ENCODE measurements at regions not wholly inside any gene's neighbourhood (a gene's known extent, or its start where the extent isn't known, plus 50 kb on each side); places are given as distances from the start of the nearest gene placed in this dataset.

DNA sequence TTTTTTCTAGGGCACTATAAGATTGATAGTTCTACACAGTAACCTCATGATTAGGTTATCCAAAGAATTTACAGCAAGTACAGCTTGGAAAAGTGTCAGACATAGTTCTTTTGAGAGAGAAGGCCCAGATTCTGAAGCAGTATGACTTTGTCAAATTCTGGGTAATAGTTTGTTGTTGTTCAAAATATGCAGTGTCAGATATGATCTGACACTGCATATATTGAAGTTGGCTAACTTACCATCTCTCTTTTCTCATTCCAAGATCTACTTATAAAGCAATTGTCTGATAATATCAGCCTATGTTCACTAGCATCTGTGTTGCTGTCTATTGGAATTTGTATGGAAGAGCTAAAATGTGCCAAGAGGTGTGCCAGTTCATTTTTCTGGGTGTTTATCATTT, 160.1 kb downstream of the CTH start:
- no peak overlapping the region for H3K27ac ChIP-seq
- TF ChIP-seq EZH2 (IDR thresholded peaks at IDR 0.05; ENCODE audit: borderline replicate concordance) (no peak), EZH2phosphoT487 (IDR thresholded peaks at IDR 0.05; ENCODE audit: low read depth, severe bottlenecking, unreplicated experiment) (no peak)
- TF ChIP-seq, protein P1, sequence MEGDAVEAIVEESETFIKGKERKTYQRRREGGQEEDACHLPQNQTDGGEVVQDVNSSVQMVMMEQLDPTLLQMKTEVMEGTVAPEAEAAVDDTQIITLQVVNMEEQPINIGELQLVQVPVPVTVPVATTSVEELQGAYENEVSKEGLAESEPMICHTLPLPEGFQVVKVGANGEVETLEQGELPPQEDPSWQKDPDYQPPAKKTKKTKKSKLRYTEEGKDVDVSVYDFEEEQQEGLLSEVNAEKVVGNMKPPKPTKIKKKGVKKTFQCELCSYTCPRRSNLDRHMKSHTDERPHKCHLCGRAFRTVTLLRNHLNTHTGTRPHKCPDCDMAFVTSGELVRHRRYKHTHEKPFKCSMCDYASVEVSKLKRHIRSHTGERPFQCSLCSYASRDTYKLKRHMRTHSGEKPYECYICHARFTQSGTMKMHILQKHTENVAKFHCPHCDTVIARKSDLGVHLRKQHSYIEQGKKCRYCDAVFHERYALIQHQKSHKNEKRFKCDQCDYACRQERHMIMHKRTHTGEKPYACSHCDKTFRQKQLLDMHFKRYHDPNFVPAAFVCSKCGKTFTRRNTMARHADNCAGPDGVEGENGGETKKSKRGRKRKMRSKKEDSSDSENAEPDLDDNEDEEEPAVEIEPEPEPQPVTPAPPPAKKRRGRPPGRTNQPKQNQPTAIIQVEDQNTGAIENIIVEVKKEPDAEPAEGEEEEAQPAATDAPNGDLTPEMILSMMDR (IDR thresholded peaks at IDR 0.05; ENCODE audit: poor library complexity): no peak
- H3K9me2 ChIP-seq (replicated peaks; ENCODE audit: insufficient read depth): no peaks in the 10 kb centered on the region
- H3K36me3 ChIP-seq (replicated peaks; ENCODE audit: insufficient read depth, low read depth): no peaks in the 10 kb centered on the region
- H3K4me1 ChIP-seq (ENCODE audit: insufficient read depth): no peaks in the 10 kb centered on the region
- no peak for DNase-seq (ENCODE audit: low spot score)
- no peak overlapping the region for H2AFZ ChIP-seq
- H3K9me3 ChIP-seq (ENCODE audit: low read depth): no peaks in the 10 kb centered on the region
- no peaks in the 10 kb centered on the region for H3K27me3 ChIP-seq
- no peak overlapping the region for H3K4me3 ChIP-seq
- no peaks in the 10 kb centered on the region for H3K79me2 ChIP-seq
- H4K20me1 ChIP-seq (ENCODE audit: insufficient read depth, poor library complexity, severe bottlenecking): no peaks in the 10 kb centered on the region
- no peak overlapping the region for H3K4me2 ChIP-seq

DNA sequence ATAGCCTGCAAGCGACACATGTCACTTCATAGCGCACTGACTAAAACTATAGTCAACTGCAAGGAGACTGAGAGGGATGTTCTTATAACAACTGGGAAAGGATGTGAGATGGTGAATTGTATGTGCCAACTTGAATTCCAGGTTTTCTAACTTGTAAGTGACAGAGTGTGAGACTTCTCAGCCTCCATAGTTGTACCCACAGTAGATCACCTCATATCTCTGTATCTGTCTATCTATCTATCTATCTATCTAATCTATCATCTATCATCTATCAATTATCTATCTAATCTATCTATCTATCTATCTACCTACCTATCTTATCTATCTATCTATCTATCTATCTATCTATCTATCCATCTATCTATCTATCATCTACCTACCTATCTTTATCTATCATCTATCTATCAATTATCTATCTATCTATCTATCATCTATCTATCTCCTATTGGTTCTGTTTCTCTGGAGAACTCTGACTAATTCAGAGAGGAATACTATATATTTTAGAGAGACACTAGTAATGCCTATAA, 162.3 kb downstream of the CTH start:
- Histone ChIP-seq H3K9me2 (replicated peaks; ENCODE audit: insufficient read depth) (no peaks in the 10 kb centered on the region), H4K20me1 (ENCODE audit: insufficient read depth, poor library complexity, severe bottlenecking) (no peaks in the 10 kb centered on the region), H3K9me3 (ENCODE audit: low read depth) (no peaks in the 10 kb centered on the region), H3K4me1 (ENCODE audit: insufficient read depth) (no peaks in the 10 kb centered on the region), H3K4me3 (no peak overlapping the region), H3K4me2 (no peak overlapping the region), H3K36me3 (replicated peaks; ENCODE audit: insufficient read depth, low read depth) (no peaks in the 10 kb centered on the region), H3K27me3 (no peaks in the 10 kb centered on the region), H2AFZ (no peak overlapping the region), H3K27ac (no peak overlapping the region), H3K79me2 (no peaks in the 10 kb centered on the region)
- 95% methylated on average over 2 of the region's 2 CpGs for WGBS (ENCODE audit: low lambda C conversion rate, missing lambda C conversion rate)
- no peak for TF ChIP-seq EZH2phosphoT487 (IDR thresholded peaks at IDR 0.05; ENCODE audit: low read depth, severe bottlenecking, unreplicated experiment)
- TF ChIP-seq, protein P1 (IDR thresholded peaks at IDR 0.05; ENCODE audit: poor library complexity): no peak
- no peak for TF ChIP-seq EZH2 (IDR thresholded peaks at IDR 0.05; ENCODE audit: borderline replicate concordance)
- DNase-seq (ENCODE audit: low spot score): no peak

DNA sequence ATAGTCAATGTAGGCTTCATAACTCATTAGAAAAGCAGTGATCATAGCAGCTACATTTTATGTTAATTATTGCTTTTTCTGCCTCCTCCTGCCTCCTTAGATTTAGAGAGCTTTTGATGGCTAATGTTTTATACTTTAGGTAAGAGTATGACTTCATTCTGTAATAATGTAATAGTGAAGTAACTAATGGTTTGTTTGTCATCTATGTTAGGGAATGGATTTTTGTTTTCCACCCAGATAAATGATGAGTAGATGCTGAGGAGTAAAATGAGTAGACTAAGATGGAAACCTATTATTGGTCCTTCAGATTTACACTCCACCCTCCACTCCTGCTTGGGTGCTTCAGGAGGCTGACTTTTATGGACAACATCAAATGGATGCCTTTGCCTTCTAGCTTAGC, 170.6 kb downstream of the CTH start:
- no peaks in the 10 kb centered on the region for H3K9me2 ChIP-seq (replicated peaks; ENCODE audit: insufficient read depth)
- H3K4me1 ChIP-seq (ENCODE audit: insufficient read depth): no peaks in the 10 kb centered on the region

More for the DNA sequence above, 170.6 kb downstream of the CTH start:
- Histone ChIP-seq H3K4me3 (no peak overlapping the region), H3K4me2 (no peak overlapping the region), H3K36me3 (replicated peaks; ENCODE audit: insufficient read depth, low read depth) (no peaks in the 10 kb centered on the region), H3K27ac (no peak overlapping the region), H3K79me2 (no peaks in the 10 kb centered on the region), H3K9me3 (ENCODE audit: low read depth) (no peaks in the 10 kb centered on the region), H2AFZ (no peak overlapping the region), H4K20me1 (ENCODE audit: insufficient read depth, poor library complexity, severe bottlenecking) (no peaks in the 10 kb centered on the region), H3K27me3 (no peaks in the 10 kb centered on the region)
- no peak for TF ChIP-seq EZH2 (IDR thresholded peaks at IDR 0.05; ENCODE audit: borderline replicate concordance)
- TF ChIP-seq, protein P1 (IDR thresholded peaks at IDR 0.05; ENCODE audit: poor library complexity): no peak
- no peak for TF ChIP-seq EZH2phosphoT487 (IDR thresholded peaks at IDR 0.05; ENCODE audit: low read depth, severe bottlenecking, unreplicated experiment)
- no peak for DNase-seq (ENCODE audit: low spot score)
